Cardiac fibroblast (primary cell): ENCODE measurements at regions not wholly inside any gene's neighbourhood (a gene's known extent, or its start where the extent isn't known, plus 50 kb on each side); places are given as distances from the start of the nearest gene placed in this dataset.

Experiments
- DNase-seq, 2 donors: peaks; one replicate each; pipeline versions ENCODE4 v3.0.0 to v3.0.0-alpha.2; 2010; ENCODE audit warnings: low read depth in 2 of 2
- H3K4me3 ChIP-seq, 2 donors: replicated peaks in 1 of 2; 1 replicate in 1 of 2; 2 replicates in 1 of 2; pipeline ENCODE4 v1.5.1; 2011; ENCODE audit warnings: low read depth in 2 of 2, low read length in 2 of 2, mild to moderate bottlenecking in 2 of 2, moderate library complexity in 1 of 2
- CTCF ChIP-seq: IDR thresholded peaks from one replicate; pipeline ENCODE4 v1.5.1; 2011; ENCODE audit warnings: low read depth, mild to moderate bottlenecking, low read length, inconsistent platforms

GRCh38 chr12:41724216-41724615, 420.5 kb downstream of the GXYLT1 start:
- no peak overlapping the region for H3K4me3 ChIP-seq
- no peak for DNase-seq

GRCh38 chr12:41719214-41719613, 425.5 kb downstream of the GXYLT1 start:
- H3K4me3 ChIP-seq = no peak overlapping the region
- DNase-seq = no peak
- TF ChIP-seq CTCF = no peak

More at GRCh38 chr12:41724216-41724615, 420.5 kb downstream of the GXYLT1 start:
- TF ChIP-seq CTCF = no peak

GRCh38 chr12:41715256-41715655, 429.4 kb downstream of the GXYLT1 start:
- no peak for TF ChIP-seq CTCF
- no peak overlapping the region for H3K4me3 ChIP-seq
- DNase-seq = no peak

GRCh38 chr12:41709463-41710285, 435.0 kb downstream of the GXYLT1 start:
- no peak for DNase-seq

GRCh38 chr12:41709012-41709411, 435.7 kb downstream of the GXYLT1 start:
- H3K4me3 ChIP-seq = no peak overlapping the region
- no peak for TF ChIP-seq CTCF
- DNase-seq = no peak

More at GRCh38 chr12:41709463-41710285, 435.0 kb downstream of the GXYLT1 start:
- TF ChIP-seq CTCF = no peak
- H3K4me3 ChIP-seq = no peak overlapping the region

- no peak for TF ChIP-seq CTCF
- DNase-seq = no peak
- no peak overlapping the region for H3K4me3 ChIP-seq
Observed at GRCh38 chr12:41706376-41706775, 438.3 kb downstream of the GXYLT1 start.
